NCI-H774 (cell line): ENCODE measurements at regions not wholly inside any gene's neighbourhood (a gene's known extent, or its start where the extent isn't known, plus 50 kb on each side); places are given as distances from the start of the nearest gene placed in this dataset.

Experiments
- DNase-seq: peaks from one replicate; lab custom pipeline; 2025; lab: John Stamatoyannopoulos, UW

DNA sequence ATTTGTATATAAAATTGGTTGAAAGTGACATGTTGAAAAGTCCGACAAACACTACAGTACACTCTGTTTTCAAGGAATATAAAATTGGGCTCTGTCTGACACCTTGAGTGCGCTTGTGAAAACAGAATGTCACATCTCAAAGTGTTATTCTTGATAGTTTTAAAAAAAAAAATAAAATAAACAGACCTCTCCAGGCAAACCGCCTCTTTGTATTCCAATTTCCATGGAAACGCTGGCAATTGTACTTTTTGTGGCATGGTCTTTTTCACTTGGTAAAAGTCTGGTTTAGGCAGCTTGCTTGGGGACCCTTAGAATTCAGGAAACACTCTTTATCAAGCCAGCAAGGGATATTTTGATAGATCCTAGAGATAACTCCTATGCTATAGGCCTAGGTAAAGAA lies 302.5 kb downstream of the RAB28 start:
- no peak for DNase-seq

DNA sequence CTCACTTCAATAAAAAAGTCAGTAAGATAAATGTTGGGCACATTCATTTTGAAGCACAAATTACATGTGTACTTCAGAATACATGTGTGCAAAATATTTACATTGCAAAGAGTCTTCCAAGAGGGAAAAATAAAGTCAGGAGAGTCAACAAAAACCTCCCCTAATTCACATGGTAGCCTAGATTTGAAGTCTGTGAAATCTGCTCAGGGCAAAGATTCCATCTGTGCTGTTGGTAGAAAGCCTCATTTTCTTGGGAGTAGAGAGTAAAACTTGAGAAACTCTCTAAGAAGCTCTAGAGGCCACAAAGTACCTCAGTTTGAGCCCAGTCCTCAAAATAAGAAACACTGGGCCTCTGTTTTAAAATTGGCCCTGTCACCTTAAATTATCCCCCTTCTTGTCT lies 303.4 kb downstream of the RAB28 start:
- no peak for DNase-seq

- DNase-seq = no peak
Observed at GRCh38 chr4:13178621-13179020, 305.5 kb downstream of the RAB28 start.

GRCh38 chr4:13176741-13177142 lies 307.4 kb downstream of the RAB28 start:
- DNase-seq = no peak

DNA sequence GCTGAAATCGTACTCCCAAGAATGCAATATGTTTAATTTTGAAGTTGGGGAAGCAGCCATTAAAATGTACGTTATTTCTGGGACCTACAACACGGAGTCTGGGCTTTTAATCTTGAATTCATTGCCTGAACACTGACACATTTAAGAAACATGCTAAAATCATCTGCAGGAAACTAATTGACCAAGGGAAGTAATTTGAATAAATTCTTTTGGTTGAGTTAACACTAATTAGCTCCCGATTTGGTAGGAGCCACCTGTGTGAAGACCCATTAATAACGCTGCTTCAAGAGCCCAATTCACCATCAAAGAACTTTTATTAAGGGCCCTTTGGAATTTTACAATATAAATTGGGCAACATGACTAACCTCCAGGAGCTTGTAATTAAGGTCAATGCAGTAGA lies 309.2 kb downstream of the RAB28 start:
- no peak for DNase-seq

- DNase-seq = no peak
Observed at GRCh38 chr4:13174001-13174400, 310.1 kb downstream of the RAB28 start.

DNA sequence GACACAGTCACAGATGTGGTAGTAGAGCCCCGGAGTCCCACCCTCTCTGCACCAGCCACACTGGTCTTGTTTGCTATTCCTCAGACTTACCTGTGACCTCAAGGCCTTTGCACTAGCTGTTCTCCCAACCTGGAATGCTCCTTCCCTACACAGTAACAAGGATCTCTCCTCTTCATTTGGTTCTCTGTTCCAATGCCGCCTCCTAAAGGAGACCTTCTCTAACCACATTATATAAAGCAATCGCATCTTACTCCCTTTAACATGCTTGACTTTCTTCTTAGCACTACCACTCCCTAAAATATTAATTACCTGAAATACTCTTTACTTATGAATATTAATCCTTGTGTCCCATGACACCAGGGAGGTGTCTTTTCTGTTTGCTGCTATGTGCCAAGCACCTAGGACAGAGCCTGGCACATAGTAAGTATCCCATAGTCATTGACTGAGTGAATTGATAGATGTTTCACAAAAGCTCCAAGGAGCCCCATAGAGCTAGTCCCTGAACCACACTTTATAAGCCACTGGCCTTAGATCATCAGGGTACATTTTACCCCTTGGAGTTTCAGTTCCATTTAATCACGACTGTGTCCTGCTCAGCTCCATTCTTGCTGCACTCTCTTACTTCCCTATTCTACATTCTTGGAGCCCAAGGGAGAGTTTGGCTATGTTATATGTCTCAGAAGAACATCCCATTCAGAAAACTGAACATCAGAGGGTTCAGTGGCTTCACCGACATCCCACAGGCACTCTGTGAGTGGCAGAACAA lies 312.7 kb downstream of the RAB28 start:
- no peak for DNase-seq

GRCh38 chr4:13169731-13170525 lies 314.2 kb downstream of the RAB28 start:
- no peak for DNase-seq

- no peak for DNase-seq
Observed at GRCh38 chr4:13168326-13168725, 315.8 kb downstream of the RAB28 start.

DNA sequence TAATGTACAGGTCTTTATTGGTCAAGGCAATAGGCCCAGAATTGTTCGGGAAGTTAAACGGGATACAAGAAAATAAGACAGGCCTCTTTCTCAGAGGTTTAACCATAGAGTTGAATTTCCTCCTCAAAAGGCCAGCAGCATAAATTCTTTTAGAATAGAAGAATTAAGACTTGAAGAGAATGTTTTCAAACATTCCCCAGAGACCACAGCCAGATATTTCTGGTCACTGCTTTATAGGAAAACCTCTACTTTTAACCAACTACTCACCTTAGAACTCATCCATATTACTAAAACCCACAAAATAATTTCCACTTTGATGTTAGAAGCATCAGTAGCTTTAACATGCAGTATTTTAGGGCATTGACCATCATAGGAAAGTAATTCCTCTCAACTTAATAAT lies 317.9 kb downstream of the RAB28 start:
- DNase-seq = no peak

DNA sequence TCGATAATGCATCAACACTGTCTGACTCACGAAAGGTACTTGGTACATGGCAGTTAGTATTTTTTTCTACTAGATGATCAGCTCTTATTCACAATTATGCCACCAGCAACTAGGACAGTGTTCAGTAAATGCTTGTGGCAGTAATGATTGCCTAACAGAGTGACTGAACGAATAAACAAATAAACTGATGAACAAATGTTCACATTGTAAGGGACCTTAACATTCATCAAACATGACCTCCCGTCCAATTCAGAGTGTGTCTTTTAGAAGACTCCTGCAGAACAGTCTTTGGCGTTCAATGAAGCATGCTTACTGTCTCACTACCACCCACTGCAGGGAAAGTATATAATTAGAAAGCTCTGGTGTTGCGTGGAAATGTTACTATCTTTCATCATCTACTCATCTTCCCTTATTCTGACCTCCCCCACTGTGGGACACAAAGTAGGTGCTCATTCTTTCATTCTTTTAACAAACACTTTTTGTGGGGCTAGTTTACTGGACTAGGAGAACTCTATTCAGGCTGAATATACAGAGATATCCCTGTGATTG lies 319.3 kb downstream of the RAB28 start:
- DNase-seq = no peak

- no peak for DNase-seq
Observed at GRCh38 chr4:13162886-13163285, 321.3 kb downstream of the RAB28 start.

DNA sequence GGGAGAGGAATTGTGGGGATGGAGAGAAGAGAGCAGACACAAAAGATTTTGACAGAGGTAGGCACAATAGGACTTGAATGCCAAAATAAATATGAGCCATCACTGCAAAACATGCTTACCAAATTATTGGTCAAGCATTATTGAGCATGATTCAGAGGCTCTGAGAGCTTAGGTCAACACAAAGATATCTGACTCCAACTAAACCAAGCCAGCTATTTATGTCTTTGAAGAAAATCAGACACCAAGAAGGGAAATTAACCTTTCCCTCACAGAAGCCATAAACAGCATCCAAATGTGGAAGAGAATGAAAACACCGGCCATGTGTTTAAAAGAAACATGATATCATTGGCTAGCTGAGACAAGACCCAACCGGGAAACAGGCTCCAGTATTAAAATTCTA lies 323.2 kb downstream of the RAB28 start:
- no peak for DNase-seq

DNA sequence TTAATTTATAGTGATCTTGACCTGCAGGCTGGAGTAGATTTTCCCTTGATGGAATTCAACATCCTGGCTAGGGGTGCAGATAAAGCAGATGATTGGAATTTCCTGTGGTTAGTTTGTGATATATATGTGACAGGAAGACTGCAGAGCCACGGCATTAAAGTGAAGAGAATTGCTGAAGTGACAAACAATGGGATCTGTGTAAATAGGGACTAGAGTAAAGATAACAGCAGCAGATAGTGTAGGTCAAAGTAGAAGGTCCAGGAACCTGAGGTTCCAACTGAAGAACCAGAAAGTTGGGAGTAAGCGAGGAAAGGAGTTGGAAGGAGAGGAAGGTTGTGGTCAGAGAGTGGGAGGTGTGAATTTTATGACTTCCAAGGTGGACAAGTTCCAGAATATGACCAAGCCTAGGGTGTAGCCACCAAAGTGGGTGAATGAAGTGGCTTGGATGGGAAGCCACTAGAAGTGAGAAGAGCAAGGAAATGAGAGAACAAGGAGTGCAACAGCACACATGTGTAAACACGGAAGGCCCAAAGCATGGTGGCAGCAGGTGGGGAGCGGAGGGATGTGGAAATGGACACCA lies 325.0 kb downstream of the RAB28 start:
- no peak for DNase-seq

GRCh38 chr4:13151194-13151593 lies 332.9 kb downstream of the RAB28 start:
- DNase-seq = no peak

GRCh38 chr4:13143222-13144070 lies 340.7 kb downstream of the RAB28 start:
- no peak for DNase-seq

- DNase-seq = no peak
Observed at GRCh38 chr4:13142726-13143125, 341.4 kb downstream of the RAB28 start.

DNA sequence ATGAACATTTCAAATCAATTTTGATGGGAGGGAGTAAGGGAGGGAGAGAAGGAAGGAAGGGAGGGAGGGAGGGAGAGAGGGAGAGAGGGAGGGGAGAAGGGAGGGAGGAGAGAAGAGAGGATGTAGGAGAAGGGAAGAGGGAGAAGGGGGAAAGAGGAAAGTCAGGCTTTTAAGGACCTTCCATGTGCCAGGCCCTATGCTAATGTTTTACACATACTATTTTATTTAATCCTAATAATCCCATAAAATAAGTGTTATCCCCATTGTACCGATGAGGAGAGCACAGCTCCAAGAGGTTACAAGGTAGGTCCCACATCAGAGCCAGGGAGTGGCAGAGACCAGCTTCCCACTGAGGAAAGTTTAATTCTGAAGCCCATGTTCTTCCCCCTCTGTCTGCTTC lies 341.9 kb downstream of the RAB28 start:
- DNase-seq = no peak

- DNase-seq = no peak
Observed at GRCh38 chr4:13137390-13137789, 346.8 kb downstream of the RAB28 start.

- no peak for DNase-seq
Observed at GRCh38 chr4:13133700-13134099, 350.4 kb downstream of the RAB28 start.

GRCh38 chr4:13130848-13131247 lies 353.3 kb downstream of the RAB28 start:
- no peak for DNase-seq

- no peak for DNase-seq
Observed at GRCh38 chr4:13129095-13129494, 355.0 kb downstream of the RAB28 start.
